OCI-LY3 (cell line): ENCODE measurements at regions not wholly inside any gene's neighbourhood (a gene's known extent, or its start where the extent isn't known, plus 50 kb on each side); places are given as distances from the start of the nearest gene placed in this dataset.

ENCODE experiments used
- H2AFZ ChIP-seq: fragments of 200-600, 300-600 bp; shearing (Covaris generic); 2 replicates; pipeline ENCODE4 v1.6.0; 2014; ENCODE audit warnings: antibody characterized with exemption, low read depth, low read length
- H3K27ac ChIP-seq: fragments of 200-600, 300-600 bp; sonication (generic); 2 replicates; pipeline ENCODE4 v1.5.1; 2014; ENCODE audit warnings: mild to moderate bottlenecking, low read length, moderate library complexity, mixed read lengths
- H3K27me3 ChIP-seq: fragments of 200-600, 300-600 bp; sonication (generic); 2 replicates; pipeline ENCODE4 v1.6.1; 2014; ENCODE audit warnings: low read depth, low read length, mixed read lengths
- H3K36me3 ChIP-seq: fragments of 200-600, 300-600 bp; sonication (generic); replicated peaks from 2 replicates; pipeline ENCODE3; 2014; ENCODE audit warnings: low read depth, low read length, mixed read lengths
- H3K4me1 ChIP-seq: fragments of 300-600, 200-600 bp; sonication (generic); 2 replicates; pipeline ENCODE4 v1.6.1; 2014; ENCODE audit warnings: low read length, mixed read lengths
- H3K4me2 ChIP-seq: fragments of 200-600, 300-600 bp; sonication (generic); 2 replicates; pipeline ENCODE4 v1.6.1; 2014; ENCODE audit warnings: low read length, mixed read lengths
- H3K4me3 ChIP-seq: fragments of 300-600, 200-600 bp; sonication (generic); 2 replicates; pipeline ENCODE4 v1.5.1; 2014; ENCODE audit warnings: antibody characterized with exemption, mild to moderate bottlenecking, low read length, moderate library complexity
- H3K79me2 ChIP-seq: fragments of 300-600, 200-600 bp; shearing (Covaris generic); 2 replicates; pipeline ENCODE4 v1.6.1; 2014; ENCODE audit warnings: mild to moderate bottlenecking, low read length, mixed read lengths
- H3K9ac ChIP-seq: fragments of 300-600, 200-600 bp; shearing (Covaris generic); 2 replicates; pipeline ENCODE4 v1.6.0; 2014; ENCODE audit warnings: mild to moderate bottlenecking, low read length, moderate library complexity
- H3K9me3 ChIP-seq: fragments of 200-600, 300-600 bp; shearing (Covaris generic); 2 replicates; pipeline ENCODE4 v1.6.1; 2014; ENCODE audit warnings: low read length, mixed read lengths; ENCODE audit not compliant: insufficient read depth
- H4K20me1 ChIP-seq: fragments of 200-600, 300-600 bp; sonication (generic); 2 replicates; pipeline ENCODE4 v1.6.1; 2016; ENCODE audit warnings: low read length, mixed read lengths; ENCODE audit not compliant: insufficient read depth
- EZH2phosphoT487 ChIP-seq: fragments of 200-600 bp; shearing (Covaris generic); IDR thresholded peaks from 2 replicates; pipeline ENCODE4 v1.6.1; 2018; ENCODE audit warnings: antibody characterized with exemption, mixed run types, low read depth
- TF ChIP-seq, protein P1 (sequence below): fragments of 200-600, 300-600 bp; sonication (generic); IDR thresholded peaks from 2 replicates; pipeline ENCODE4 v1.5.1; 2014; ENCODE audit warnings: antibody characterized with exemption, low read length, low read depth

DNA sequence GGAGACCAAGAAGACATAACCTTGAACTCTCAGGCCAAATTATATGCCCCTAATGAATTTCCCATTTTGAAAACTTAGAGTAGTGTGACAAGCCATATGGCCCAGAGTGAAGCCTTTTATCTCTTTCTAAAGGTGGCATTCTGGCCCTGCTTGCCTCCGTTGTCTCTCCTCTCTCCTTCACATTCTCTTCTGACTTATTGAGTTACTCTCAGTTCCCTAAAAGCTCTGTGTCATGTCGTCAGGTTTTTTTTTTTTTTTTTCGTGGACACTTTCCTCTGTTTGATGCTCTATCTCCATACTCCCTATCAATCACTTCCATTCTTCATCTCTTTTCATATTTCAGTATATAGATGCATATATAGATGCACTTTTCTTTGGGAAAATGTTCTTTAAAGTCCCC, 128.1 kb upstream of the RPRM start:
- Histone ChIP-seq H3K27ac (no peak overlapping the region), H2AFZ (peak overlapping the region; percentile 25; the same call in 1 of the 2 replicates), H3K9me3 (no peaks in the 10 kb centered on the region), H3K79me2 (no peaks in the 10 kb centered on the region), H3K4me3 (no peak overlapping the region), H3K36me3 (no peaks in the 10 kb centered on the region), H3K4me1 (peaks cover 9% of the 10 kb centered on the region), H4K20me1 (no peaks in the 10 kb centered on the region), H3K4me2 (peak overlapping the region; percentile 36), H3K27me3 (no peaks in the 10 kb centered on the region), H3K9ac (no peak overlapping the region)
- no peak for TF ChIP-seq EZH2phosphoT487
- TF ChIP-seq, protein P1, sequence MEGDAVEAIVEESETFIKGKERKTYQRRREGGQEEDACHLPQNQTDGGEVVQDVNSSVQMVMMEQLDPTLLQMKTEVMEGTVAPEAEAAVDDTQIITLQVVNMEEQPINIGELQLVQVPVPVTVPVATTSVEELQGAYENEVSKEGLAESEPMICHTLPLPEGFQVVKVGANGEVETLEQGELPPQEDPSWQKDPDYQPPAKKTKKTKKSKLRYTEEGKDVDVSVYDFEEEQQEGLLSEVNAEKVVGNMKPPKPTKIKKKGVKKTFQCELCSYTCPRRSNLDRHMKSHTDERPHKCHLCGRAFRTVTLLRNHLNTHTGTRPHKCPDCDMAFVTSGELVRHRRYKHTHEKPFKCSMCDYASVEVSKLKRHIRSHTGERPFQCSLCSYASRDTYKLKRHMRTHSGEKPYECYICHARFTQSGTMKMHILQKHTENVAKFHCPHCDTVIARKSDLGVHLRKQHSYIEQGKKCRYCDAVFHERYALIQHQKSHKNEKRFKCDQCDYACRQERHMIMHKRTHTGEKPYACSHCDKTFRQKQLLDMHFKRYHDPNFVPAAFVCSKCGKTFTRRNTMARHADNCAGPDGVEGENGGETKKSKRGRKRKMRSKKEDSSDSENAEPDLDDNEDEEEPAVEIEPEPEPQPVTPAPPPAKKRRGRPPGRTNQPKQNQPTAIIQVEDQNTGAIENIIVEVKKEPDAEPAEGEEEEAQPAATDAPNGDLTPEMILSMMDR = no peak

DNA sequence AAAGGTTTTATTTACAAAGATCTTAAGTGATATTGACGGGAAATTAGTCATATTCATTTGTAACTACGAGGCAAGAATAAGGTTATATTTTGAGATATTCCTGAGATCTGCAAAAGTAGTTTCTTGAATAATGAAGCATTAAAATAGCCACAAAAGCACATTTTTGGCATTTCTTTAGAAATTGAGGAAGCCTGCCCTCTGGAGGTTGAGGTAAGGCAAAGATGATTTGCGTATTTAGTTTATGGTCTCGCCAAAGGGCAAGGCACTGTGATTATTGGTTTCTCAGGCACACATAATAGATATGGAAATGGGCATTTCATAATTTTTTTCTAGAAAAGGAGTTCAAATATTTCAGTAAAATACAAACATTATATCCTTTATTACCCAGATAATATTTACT, 143.7 kb upstream of the RPRM start:
- no peak overlapping the region for H3K27ac ChIP-seq
- H3K4me2 ChIP-seq = no peak overlapping the region
- no peak overlapping the region for H3K4me3 ChIP-seq
- no peak overlapping the region for H3K9ac ChIP-seq
- H3K36me3 ChIP-seq = no peaks in the 10 kb centered on the region
- H3K27me3 ChIP-seq = no peaks in the 10 kb centered on the region
- H3K4me1 ChIP-seq = no peaks in the 10 kb centered on the region
- no peaks in the 10 kb centered on the region for H3K9me3 ChIP-seq
- no peak for TF ChIP-seq EZH2phosphoT487
- TF ChIP-seq, protein P1 = peak; percentile 65
- no peak overlapping the region for H2AFZ ChIP-seq
- H4K20me1 ChIP-seq = no peaks in the 10 kb centered on the region
- H3K79me2 ChIP-seq = no peaks in the 10 kb centered on the region

GRCh38 chr2:153623020-153623419, 144.5 kb upstream of the RPRM start:
- Histone ChIP-seq H2AFZ (no peak overlapping the region), H4K20me1 (no peaks in the 10 kb centered on the region), H3K79me2 (no peaks in the 10 kb centered on the region), H3K27me3 (no peaks in the 10 kb centered on the region), H3K4me3 (no peak overlapping the region), H3K9me3 (no peaks in the 10 kb centered on the region), H3K27ac (no peak overlapping the region), H3K36me3 (no peaks in the 10 kb centered on the region), H3K4me2 (no peak overlapping the region), H3K9ac (no peak overlapping the region), H3K4me1 (no peaks in the 10 kb centered on the region)
- TF ChIP-seq EZH2phosphoT487 = no peak
- TF ChIP-seq, protein P1 = no peak

GRCh38 chr2:153626676-153627075, 148.1 kb upstream of the RPRM start:
- Histone ChIP-seq H2AFZ (no peak overlapping the region), H3K4me1 (no peaks in the 10 kb centered on the region), H3K27ac (no peak overlapping the region), H3K9me3 (no peaks in the 10 kb centered on the region), H3K36me3 (no peaks in the 10 kb centered on the region), H3K4me2 (no peak overlapping the region), H3K9ac (no peak overlapping the region), H4K20me1 (no peaks in the 10 kb centered on the region), H3K4me3 (no peak overlapping the region), H3K79me2 (no peaks in the 10 kb centered on the region), H3K27me3 (no peaks in the 10 kb centered on the region)
- TF ChIP-seq EZH2phosphoT487 = no peak
- TF ChIP-seq, protein P1 = no peak
